Endothelial cell of umbilical vein (primary cell): ENCODE measurements at regions not wholly inside any gene's neighbourhood (a gene's known extent, or its start where the extent isn't known, plus 50 kb on each side); places are given as distances from the start of the nearest gene placed in this dataset.

Source experiments
- BruUV-seq: library from RNA; stranded (reverse); fragments of 400-500 nt; replicated peaks from 2 replicates; lab custom pipeline; 2021; lab: Mats Ljungman, UMichigan
- CTCF ChIA-PET: fragments of 300-600, 350-600 bp; sonication (Branson Sonifier 250); formaldehyde crosslinking; loops from one replicate; lab custom pipeline; 2021; ENCODE audit warnings: antibody characterized with exemption, inconsistent platforms; lab: Charles Lee
- POLR2A ChIA-PET: fragments of 300-600, 350-600 bp; sonication (Branson Sonifier 250); formaldehyde crosslinking; loops from one replicate; lab custom pipeline; 2021; ENCODE audit warnings: antibody characterized with exemption, inconsistent platforms; lab: Charles Lee
- DNase-seq: peaks from one replicate; pipeline ENCODE4 v3.0.0-alpha.2; 2011; ENCODE audit warnings: low read depth, low spot score
- FAIRE-seq: peaks from 2 replicates; lab custom pipeline; 2011; peaks lifted over from hg19 to GRCh38; lab: Jason Lieb, UNC
- H2AFZ ChIP-seq: 2 replicates; pipeline ENCODE4 v1.6.0; 2012; ENCODE audit warnings: low read depth, low read length, control low read depth, inconsistent platforms
- H3K27ac ChIP-seq: 2 replicates; pipeline ENCODE4 v1.5.1; 2011; ENCODE audit warnings: low read depth, mild to moderate bottlenecking, control low read depth, low read length, moderate library complexity; ENCODE audit not compliant: insufficient read depth
- H3K27me3 ChIP-seq, 2 experiments: 2 replicates each; pipeline versions ENCODE4 v1.6.0 to v1.6.1; 2011; ENCODE audit warnings: low read length in 2 of 2, mixed read lengths in 1 of 2; ENCODE audit not compliant: control insufficient read depth in 2 of 2, insufficient read depth in 2 of 2
- H3K36me3 ChIP-seq, 2 experiments: 2 replicates in 1 of 2; 3 replicates in 1 of 2; pipeline ENCODE4 v1.5.1; 2011; ENCODE audit warnings: low read length in 2 of 2, mild to moderate bottlenecking in 1 of 2, moderate library complexity in 1 of 2; ENCODE audit not compliant: control insufficient read depth in 2 of 2, insufficient read depth in 2 of 2; ENCODE audit errors: extremely low read depth in 1 of 2
- H3K4me1 ChIP-seq: 3 replicates; pipeline ENCODE4 v1.5.1; 2011; ENCODE audit warnings: mild to moderate bottlenecking, low read length; ENCODE audit not compliant: control insufficient read depth, insufficient read depth; ENCODE audit errors: extremely low read depth
- H3K4me2 ChIP-seq: 2 replicates; pipeline ENCODE4 v1.6.1; 2011; ENCODE audit warnings: low read length, control low read depth, mixed read lengths; ENCODE audit not compliant: insufficient read depth
- H3K4me3 ChIP-seq, 3 experiments: fragments of 200-600 bp in 1 of 3; sonication (generic), shearing (Covaris generic) in 1 of 3; replicated peaks in 1 of 3; 2 replicates each; pipeline ENCODE4 v1.5.1; 2011 to 2016; ENCODE audit warnings: control low read depth in 3 of 3, low read length in 3 of 3, mild to moderate bottlenecking in 2 of 3, inconsistent platforms in 1 of 3, low read depth in 1 of 3, moderate library complexity in 1 of 3; ENCODE audit not compliant: insufficient read depth in 1 of 3
- H3K79me2 ChIP-seq: 2 replicates; pipeline ENCODE4 v1.6.0; 2012; ENCODE audit warnings: low read length, inconsistent platforms; ENCODE audit not compliant: control insufficient read depth, insufficient read depth
- H3K9ac ChIP-seq: replicated peaks from 2 replicates; pipeline ENCODE3; 2011; ENCODE audit warnings: low read length, control low read depth; ENCODE audit not compliant: insufficient read depth; ENCODE audit errors: extremely low read depth
- H3K9me1 ChIP-seq: replicated peaks from 3 replicates; pipeline ENCODE4 v1.6.0; 2011; ENCODE audit warnings: mild to moderate bottlenecking, low read length; ENCODE audit not compliant: control insufficient read depth, insufficient read depth; ENCODE audit errors: extremely low read depth
- H3K9me3 ChIP-seq: replicated peaks from 2 replicates; pipeline ENCODE4 v1.5.1; 2012; ENCODE audit warnings: low read length, inconsistent platforms; ENCODE audit not compliant: control insufficient read depth, insufficient read depth
- H4K20me1 ChIP-seq: replicated peaks from 2 replicates; pipeline ENCODE3; 2011; ENCODE audit warnings: mild to moderate bottlenecking, low read length; ENCODE audit not compliant: control insufficient read depth, insufficient read depth; ENCODE audit errors: extremely low read depth
- EZH2 ChIP-seq: IDR thresholded peaks from 2 replicates; pipeline ENCODE4 v1.6.1; 2012; ENCODE audit warnings: borderline replicate concordance, low read depth, mild to moderate bottlenecking, moderate library complexity, low read length, inconsistent platforms; ENCODE audit not compliant: severe bottlenecking
- FOS ChIP-seq: IDR thresholded peaks from 2 replicates; pipeline ENCODE4 v1.6.1; 2011; ENCODE audit warnings: mild to moderate bottlenecking, low read length, moderate library complexity, borderline replicate concordance; ENCODE audit not compliant: insufficient read depth
- GATA2 ChIP-seq: IDR thresholded peaks from 2 replicates; pipeline ENCODE4 v1.7.0; 2011; ENCODE audit warnings: low read depth, mild to moderate bottlenecking, moderate library complexity, mixed read lengths, low read length; ENCODE audit not compliant: insufficient read length, insufficient read depth
- JUN ChIP-seq: IDR thresholded peaks from 2 replicates; pipeline ENCODE4 v1.6.1; 2011; ENCODE audit warnings: borderline replicate concordance, low read depth; ENCODE audit not compliant: insufficient read length, insufficient read depth
- MAX ChIP-seq: IDR thresholded peaks from 2 replicates; pipeline ENCODE4 v1.6.1; 2011; ENCODE audit not compliant: insufficient read depth, insufficient read length
- MYC ChIP-seq: IDR thresholded peaks from one replicate; pipeline ENCODE4 v1.6.1; 2011; ENCODE audit warnings: mild to moderate bottlenecking, low read depth, low read length
- POLR2A ChIP-seq: IDR thresholded peaks from 2 replicates; pipeline ENCODE4 v1.6.1; 2012; ENCODE audit warnings: low read depth, mild to moderate bottlenecking, control low read depth, low read length
- POLR2AphosphoS5 ChIP-seq: IDR thresholded peaks from 2 replicates; pipeline ENCODE4 v1.6.1; 2012; ENCODE audit warnings: low read depth, mild to moderate bottlenecking, control low read depth, low read length, moderate library complexity; ENCODE audit not compliant: insufficient read depth
- dilution Hi-C: fragments of 300-500 bp; cut with MboI; formaldehyde crosslinking; loops from one replicate; pipeline ENCODE4 v1.15.0; 2019; ENCODE audit warnings: low sequenced_read_pairs; ENCODE audit not compliant: extremely low pct_ligation_motif_present
- intact Hi-C: fragments of 100-400 bp; cut with micrococcal nuclease; formaldehyde crosslinking; loops from one replicate; pipeline ENCODE4 v1.10.0; 2022
- TF ChIP-seq, protein P1 (sequence below), 2 donors: IDR thresholded peaks; 1 replicate in 1 of 2; 2 replicates in 1 of 2; pipeline ENCODE4 v1.5.1; 2011; ENCODE audit warnings: low read length in 2 of 2, mild to moderate bottlenecking in 2 of 2, moderate library complexity in 2 of 2, control low read depth in 1 of 2, inconsistent platforms in 1 of 2, low read depth in 1 of 2; ENCODE audit not compliant: insufficient read depth in 1 of 2; ENCODE audit errors: extremely low read depth in 1 of 2

GRCh38 chr5:120108586-120109248, 355.4 kb upstream of the PRR16 start:
- no peaks in the 10 kb centered on the region for H3K4me1 ChIP-seq
- TF ChIP-seq MYC (no peak), FOS (no peak)
- DNase-seq, result no peak
- no peak overlapping the region for H3K4me2 ChIP-seq
- H3K9me1 ChIP-seq, result no peaks in the 10 kb centered on the region
- no peaks in the 10 kb centered on the region for H3K79me2 ChIP-seq
- no peak overlapping the region for H3K4me3 ChIP-seq
- H2AFZ ChIP-seq, result no peak overlapping the region
- intact Hi-C loops, result no loop called here
- CTCF ChIA-PET, result no interaction called here
- H3K9ac ChIP-seq, result no peak overlapping the region
- BruUV-seq, result no TSS peak
- no peak for FAIRE-seq
- no peaks in the 10 kb centered on the region for H3K9me3 ChIP-seq
- no peaks in the 10 kb centered on the region for H3K36me3 ChIP-seq
- H4K20me1 ChIP-seq, result no peaks in the 10 kb centered on the region
- H3K27ac ChIP-seq, result no peak overlapping the region
- dilution Hi-C loops, result no loop called here
- no peaks in the 10 kb centered on the region for H3K27me3 ChIP-seq
- POLR2A ChIA-PET, result no interaction called here

DNA sequence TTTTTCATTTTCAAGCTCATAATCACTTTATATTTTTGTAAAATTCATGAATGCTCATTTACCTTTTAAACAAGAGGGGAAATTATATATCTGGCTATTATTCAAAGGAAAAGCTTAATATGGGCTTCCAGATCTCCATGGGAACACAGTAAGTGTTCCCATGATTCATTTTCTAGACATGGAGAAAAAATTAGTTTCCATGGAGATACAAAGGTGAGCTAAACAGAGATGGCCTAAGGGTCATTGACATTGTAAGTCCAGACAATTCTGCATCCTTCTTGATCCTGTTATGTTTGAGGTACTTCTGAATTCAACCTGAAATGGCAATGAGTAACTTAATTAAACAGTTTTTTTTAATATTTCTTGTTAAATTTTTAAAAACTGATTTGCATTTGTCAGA, 341.4 kb upstream of the PRR16 start:
- no peaks in the 10 kb centered on the region for H4K20me1 ChIP-seq
- dilution Hi-C loops (no loop called here), intact Hi-C loops (no loop called here)
- H3K9ac ChIP-seq, result no peak overlapping the region
- DNase-seq (no peak), FAIRE-seq (no peak)
- no peaks in the 10 kb centered on the region for H3K9me3 ChIP-seq
- no peak overlapping the region for H3K27ac ChIP-seq
- no peak overlapping the region for H2AFZ ChIP-seq
- no peaks in the 10 kb centered on the region for H3K27me3 ChIP-seq
- TF ChIP-seq EZH2, result no peak
- TF ChIP-seq JUN, result no peak
- TF ChIP-seq MAX, result no peak
- no peak for TF ChIP-seq GATA2
- TF ChIP-seq POLR2A, result no peak
- TF ChIP-seq, protein P1, sequence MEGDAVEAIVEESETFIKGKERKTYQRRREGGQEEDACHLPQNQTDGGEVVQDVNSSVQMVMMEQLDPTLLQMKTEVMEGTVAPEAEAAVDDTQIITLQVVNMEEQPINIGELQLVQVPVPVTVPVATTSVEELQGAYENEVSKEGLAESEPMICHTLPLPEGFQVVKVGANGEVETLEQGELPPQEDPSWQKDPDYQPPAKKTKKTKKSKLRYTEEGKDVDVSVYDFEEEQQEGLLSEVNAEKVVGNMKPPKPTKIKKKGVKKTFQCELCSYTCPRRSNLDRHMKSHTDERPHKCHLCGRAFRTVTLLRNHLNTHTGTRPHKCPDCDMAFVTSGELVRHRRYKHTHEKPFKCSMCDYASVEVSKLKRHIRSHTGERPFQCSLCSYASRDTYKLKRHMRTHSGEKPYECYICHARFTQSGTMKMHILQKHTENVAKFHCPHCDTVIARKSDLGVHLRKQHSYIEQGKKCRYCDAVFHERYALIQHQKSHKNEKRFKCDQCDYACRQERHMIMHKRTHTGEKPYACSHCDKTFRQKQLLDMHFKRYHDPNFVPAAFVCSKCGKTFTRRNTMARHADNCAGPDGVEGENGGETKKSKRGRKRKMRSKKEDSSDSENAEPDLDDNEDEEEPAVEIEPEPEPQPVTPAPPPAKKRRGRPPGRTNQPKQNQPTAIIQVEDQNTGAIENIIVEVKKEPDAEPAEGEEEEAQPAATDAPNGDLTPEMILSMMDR (IDR thresholded peaks at IDR 0.05; ENCODE audit: extremely low read depth in 1 of 2, insufficient read depth in 1 of 2, low read depth in 1 of 2, low read length in 2 of 2), result no peak
- no peak for TF ChIP-seq POLR2AphosphoS5
- no peak for TF ChIP-seq MYC
- no peak for TF ChIP-seq FOS
- H3K79me2 ChIP-seq, result no peaks in the 10 kb centered on the region
- no peaks in the 10 kb centered on the region for H3K4me1 ChIP-seq
- H3K4me2 ChIP-seq, result no peak overlapping the region
- ChIA-PET POLR2A (no interaction called here), CTCF (no interaction called here)
- no peak overlapping the region for H3K4me3 ChIP-seq
- H3K9me1 ChIP-seq, result no peaks in the 10 kb centered on the region
- no peaks in the 10 kb centered on the region for H3K36me3 ChIP-seq
- no TSS peak for BruUV-seq
